ENCODE measurements at regions not wholly inside any gene's neighbourhood (a gene's known extent, or its start where the extent isn't known, plus 50 kb on each side); places are given as distances from the start of the nearest gene placed in this dataset.

- no peak for DNase-seq
Observed at GRCh38 chr1:200245473-200245872, 164.4 kb downstream of the ZNF281 start.

GRCh38 chr1:200243042-200243437 lies 166.8 kb downstream of the ZNF281 start:
- no peak for DNase-seq

- DNase-seq: no peak
Observed at GRCh38 chr1:200242110-200243041, 167.5 kb downstream of the ZNF281 start.

GRCh38 chr1:200240656-200241055 lies 169.2 kb downstream of the ZNF281 start:
- DNase-seq: no peak

GRCh38 chr1:200238311-200238710 lies 171.5 kb downstream of the ZNF281 start:
- DNase-seq: no peak

GRCh38 chr1:200237066-200237465 lies 172.8 kb downstream of the ZNF281 start:
- DNase-seq: no peak

- DNase-seq: no peak
Observed at GRCh38 chr1:200234938-200235337, 174.9 kb downstream of the ZNF281 start.

GRCh38 chr1:200233393-200233792 lies 176.4 kb downstream of the ZNF281 start:
- no peak for DNase-seq

- DNase-seq: no peak
Observed at GRCh38 chr1:200231787-200232231, 178.0 kb downstream of the ZNF281 start.

- DNase-seq: no peak
Observed at GRCh38 chr1:200230671-200231070, 179.2 kb downstream of the ZNF281 start.

GRCh38 chr1:200228486-200228885 lies 181.3 kb downstream of the ZNF281 start:
- no peak for DNase-seq

GRCh38 chr1:200228081-200228480 lies 181.8 kb downstream of the ZNF281 start:
- DNase-seq: no peak
